K562 (cell line): ENCODE measurements at regions not wholly inside any gene's neighbourhood (a gene's known extent, or its start where the extent isn't known, plus 50 kb on each side); places are given as distances from the start of the nearest gene placed in this dataset.
A peak's percentile ranks its signal among the peaks of the same experiment; 100 is the strongest.

Experiments
- ATAC-seq: fragments of 200-7000 bp; cut with Tn5 transposase; 3 replicates; pipeline ENCODE4 v1.9.1; 2020; ENCODE audit warnings: moderate library complexity
- BruUV-seq: library from RNA; stranded (reverse); fragments of 400-500 nt; replicated peaks from 2 replicates; lab custom pipeline; 2021; lab: Mats Ljungman, UMichigan
- CTCF ChIA-PET: fragments of 300-600 bp; formaldehyde crosslinking; extraction: SDS; loops from one replicate; lab custom pipeline; 2021; ENCODE audit warnings: low intra/inter-chr PET ratio; lab: Yijun Ruan, JAX
- POLR2A ChIA-PET: fragments of 300-600, 350-650 bp; sonication (Branson Sonifier 250); formaldehyde crosslinking; extraction: SDS; loops from one replicate; lab custom pipeline; 2021; ENCODE audit warnings: antibody characterized with exemption, inconsistent platforms; lab: Yijun Ruan, JAX
- DNase-seq, 4 experiments: peaks; one replicate each; pipeline versions ENCODE4 v3.0.0 to v3.0.0-alpha.2; 2011 to 2018; ENCODE audit warnings: low spot score in 3 of 4, mixed read lengths in 3 of 4; ENCODE audit errors: extremely low read depth in 1 of 4
- FAIRE-seq: peaks from 2 replicates; lab custom pipeline; 2011; peaks lifted over from hg19 to GRCh38; lab: Jason Lieb, UNC
- H2AFZ ChIP-seq: 2 replicates; pipeline ENCODE4 v1.6.0; 2011; ENCODE audit warnings: low read depth, low read length, control low read depth, inconsistent platforms
- H3K27ac ChIP-seq: fragments of 200-600 bp; 3 replicates; pipeline ENCODE4 v1.8.0; 2011; ENCODE audit warnings: low read depth, mild to moderate bottlenecking, control low read depth, inconsistent platforms, low read length, moderate library complexity, mixed read lengths; ENCODE audit errors: extremely low read depth
- H3K27me3 ChIP-seq, 2 experiments: fragments of 300-600 bp in 1 of 2; 2 replicates in 1 of 2; 3 replicates in 1 of 2; pipeline versions ENCODE4 v1.6.0 to v1.8.0; 2011; ENCODE audit warnings: inconsistent platforms in 2 of 2, low read length in 2 of 2, mild to moderate bottlenecking in 1 of 2, mixed read lengths in 1 of 2, moderate library complexity in 1 of 2; ENCODE audit not compliant: control insufficient read depth in 2 of 2, insufficient read depth in 2 of 2
- H3K36me3 ChIP-seq: fragments of 300-600 bp; 3 replicates; pipeline ENCODE4 v1.8.0; 2011; ENCODE audit warnings: mild to moderate bottlenecking, low read length, inconsistent platforms; ENCODE audit not compliant: control insufficient read depth, insufficient read depth
- H3K4me1 ChIP-seq, 2 experiments: fragments of 200-600 bp in 1 of 2; replicated peaks in 1 of 2; 2 replicates in 1 of 2; 3 replicates in 1 of 2; pipeline versions ENCODE4 v1.5.1 to v1.8.0; 2011; ENCODE audit warnings: inconsistent platforms in 2 of 2, low read length in 2 of 2, mild to moderate bottlenecking in 1 of 2, mixed read lengths in 1 of 2, moderate library complexity in 1 of 2; ENCODE audit not compliant: control insufficient read depth in 2 of 2, insufficient read depth in 2 of 2
- H3K4me2 ChIP-seq: 2 replicates; pipeline ENCODE4 v1.6.1; 2011; ENCODE audit warnings: low read length, control low read depth, inconsistent platforms, mixed read lengths; ENCODE audit not compliant: insufficient read depth
- H3K4me3 ChIP-seq: fragments of 200-600 bp; sonication (generic), shearing (Covaris generic); 2 replicates; pipeline ENCODE4 v1.5.1; 2016; ENCODE audit warnings: control low read depth, inconsistent platforms
- H3K79me2 ChIP-seq: fragments of 200-600 bp; 3 replicates; pipeline ENCODE4 v1.8.0; 2011; ENCODE audit warnings: low read length, inconsistent platforms; ENCODE audit not compliant: control insufficient read depth, insufficient read depth
- H3K9ac ChIP-seq, 2 experiments: 2 replicates each; pipeline versions ENCODE4 v1.6.0 to v1.6.1; 2011; ENCODE audit warnings: low read depth in 2 of 2, low read length in 2 of 2, control low read depth in 1 of 2, inconsistent platforms in 1 of 2, mild to moderate bottlenecking in 1 of 2, mixed read lengths in 1 of 2; ENCODE audit not compliant: insufficient read depth in 1 of 2
- H3K9me1 ChIP-seq: one replicate; pipeline ENCODE4 v1.6.0; 2011; ENCODE audit warnings: inconsistent platforms, mild to moderate bottlenecking, low read length, moderate library complexity; ENCODE audit not compliant: control insufficient read depth, insufficient read depth
- H3K9me3 ChIP-seq: replicated peaks from 2 replicates; pipeline ENCODE4 v1.5.1; 2011; ENCODE audit warnings: low read depth, low read length, inconsistent platforms; ENCODE audit not compliant: control insufficient read depth, insufficient read depth
- H4K20me1 ChIP-seq: replicated peaks from 2 replicates; pipeline ENCODE4 v1.6.1; 2011; ENCODE audit warnings: low read length, inconsistent platforms, mixed read lengths; ENCODE audit not compliant: control insufficient read depth, insufficient read depth
- BRD9 ChIP-seq: fragments of 450-650 bp; IDR thresholded peaks from 2 replicates; pipeline ENCODE4 v1.6.1; 2018; ENCODE audit warnings: low read depth; ENCODE audit not compliant: partially characterized antibody
- C11orf30 ChIP-seq: fragments of 450-650 bp; IDR thresholded peaks from 2 replicates; pipeline ENCODE4 v1.6.1; 2016; ENCODE audit warnings: low read depth, mild to moderate bottlenecking
- CSDE1 ChIP-seq, 2 experiments: fragments of 450-650 bp; IDR thresholded peaks; 2 replicates each; pipeline ENCODE4 v1.6.1; 2016; ENCODE audit warnings: mild to moderate bottlenecking in 1 of 2
- EGR1 ChIP-seq: fragments of 450-650 bp; conservative IDR thresholded peaks from 2 replicates; pipeline ENCODE4 v1.6.1; 2017; ENCODE audit warnings: mild to moderate bottlenecking
- IRF2 ChIP-seq: sonication (generic); formaldehyde crosslinking; IDR thresholded peaks from 2 replicates; pipeline ENCODE4 v1.8.1; 2022; ENCODE audit warnings: mild to moderate bottlenecking, missing genetic modification reagents
- MEF2D ChIP-seq: conservative IDR thresholded peaks from 2 replicates; pipeline ENCODE4 v1.6.1; 2016; ENCODE audit warnings: low read depth, missing genetic modification characterization, missing compliant biosample characterization
- NFATC3 ChIP-seq: fragments of 450-650 bp; IDR thresholded peaks from 2 replicates; pipeline ENCODE4 v1.6.1; 2017; ENCODE audit warnings: mild to moderate bottlenecking
- POLR2H ChIP-seq: IDR thresholded peaks from 2 replicates; pipeline ENCODE4 v1.6.1; 2016; ENCODE audit warnings: missing genetic modification characterization, low read depth, mild to moderate bottlenecking, control low read depth, missing compliant biosample characterization, moderate library complexity
- SETDB1 ChIP-seq: IDR thresholded peaks from one replicate; pipeline ENCODE4 v1.6.1; 2012; ENCODE audit warnings: low read length, control low read depth, inconsistent platforms
- SOX6 ChIP-seq: fragments of 450-650 bp; IDR thresholded peaks from 2 replicates; pipeline ENCODE4 v1.6.1; 2014; ENCODE audit warnings: mild to moderate bottlenecking
- ZBTB9 ChIP-seq: fragments of 450-650 bp; formaldehyde crosslinking; IDR thresholded peaks from 2 replicates; pipeline ENCODE4 v1.4.0; 2020; ENCODE audit warnings: mild to moderate bottlenecking, moderate library complexity
- ZFP1 ChIP-seq: fragments of 450-650 bp; formaldehyde crosslinking; IDR thresholded peaks from 2 replicates; pipeline ENCODE4 v1.4.0; 2020; ENCODE audit warnings: mild to moderate bottlenecking, mixed read lengths
- ZFX ChIP-seq: sonication (generic); formaldehyde crosslinking; IDR thresholded peaks from 2 replicates; pipeline ENCODE4 v1.8.0; 2022; ENCODE audit warnings: mild to moderate bottlenecking, missing genetic modification reagents, moderate library complexity
- ZNF133 ChIP-seq: fragments of 250-450 bp; sonication (Bioruptor Pico); IDR thresholded peaks from 2 replicates; pipeline ENCODE4 v1.4.0; 2020; ENCODE audit warnings: mild to moderate bottlenecking
- ZNF316 ChIP-seq: fragments of 450-650 bp; IDR thresholded peaks from 2 replicates; pipeline ENCODE4 v1.6.1; 2016
- ZNF511 ChIP-seq: sonication (generic); formaldehyde crosslinking; IDR thresholded peaks from 2 replicates; pipeline ENCODE4 v1.8.0; 2022; ENCODE audit warnings: mild to moderate bottlenecking, missing genetic modification reagents
- WGBS: fragments of 100-300 bp; shearing (Covaris generic); methylation state at CpG from one replicate; pipeline ENCODE4 v1.1.6; 2016; ENCODE audit warnings: low coverage, mixed read lengths; ENCODE audit not compliant: insufficient coverage; ENCODE audit errors: missing lambda C conversion rate; 5-methylcytosine and 5-hydroxymethylcytosine counted together
- in situ Hi-C: fragments of 300-500 bp; cut with MboI; formaldehyde crosslinking; loops from 4 replicates; pipeline ENCODE4 v1.15.0; 2018; ENCODE audit warnings: inconsistent platforms, mixed read lengths
- intact Hi-C: fragments of 100-400 bp; cut with micrococcal nuclease; formaldehyde crosslinking; loops from 2 replicates; pipeline ENCODE4 v1.14.2; 2022

GRCh38 chr2:145108959-145109710, 589.2 kb upstream of the ZEB2 start:
- BruUV-seq: no TSS peak
- Histone ChIP-seq H3K36me3 (no peaks in the 10 kb centered on the region), H3K4me2 (no peak overlapping the region), H3K9me1 (no peaks in the 10 kb centered on the region), H3K27me3 (no peaks in the 10 kb centered on the region), H2AFZ (peak overlapping the region; percentile 44; the same call in 1 of the 2 replicates), H3K4me1 (no peaks in the 10 kb centered on the region), H3K27ac (no peak overlapping the region), H3K9ac (no peak overlapping the region), H3K9me3 (no peaks in the 10 kb centered on the region; the same call in 1 of the 2 replicates), H3K4me3 (no peak overlapping the region), H4K20me1 (no peaks in the 10 kb centered on the region), H3K79me2 (no peaks in the 10 kb centered on the region)
- TF ChIP-seq ZNF133 (CRISPR knock-in tag): no peak
- TF ChIP-seq ZFX (CRISPR knock-in tag): no peak
- TF ChIP-seq CSDE1 (IDR thresholded peaks at IDR 0.05): no peak
- TF ChIP-seq SOX6: no peak
- peak; percentile 59 for TF ChIP-seq ZNF316
- no peak for TF ChIP-seq BRD9
- no peak for TF ChIP-seq ZBTB9
- TF ChIP-seq ZNF511 (CRISPR knock-in tag): no peak
- no peak for TF ChIP-seq MEF2D (tag)
- no peak for TF ChIP-seq POLR2H (tag)
- TF ChIP-seq SETDB1: no peak
- TF ChIP-seq EGR1: no peak
- no peak for TF ChIP-seq IRF2 (CRISPR knock-in tag)
- TF ChIP-seq NFATC3: no peak
- peak; percentile 41 for TF ChIP-seq C11orf30
- no peak for TF ChIP-seq ZFP1
- ATAC-seq (no peak), DNase-seq (no peak), FAIRE-seq (peak; percentile 48)
- intact Hi-C loops: no loop called here
- in situ Hi-C loops: no loop called here
- ChIA-PET POLR2A (interaction anchor here (1.2 to 1.3 kb wide), 2 partner anchors 12 kb away, joined by 3 read pairs; no protein-coding TSS in a partner anchor), CTCF (no interaction called here)
- 38% methylated on average over 9 of the region's 9 CpGs for WGBS
